Liver (tissue), 3 donors: ENCODE measurements at regions not wholly inside any gene's neighbourhood (a gene's known extent, or its start where the extent isn't known, plus 50 kb on each side); places are given as distances from the start of the nearest gene placed in this dataset.

Experiments used
- EGR1 ChIP-seq, 2 donors: IDR thresholded peaks; 2 replicates each; pipeline ENCODE4 v1.6.1; 2016 to 2018; ENCODE audit warnings: antibody characterized with exemption in 2 of 2, low read depth in 2 of 2
- FOXA2 ChIP-seq: IDR thresholded peaks from 2 replicates; pipeline ENCODE4 v1.6.1; 2016; ENCODE audit warnings: antibody characterized with exemption
- GABPA ChIP-seq, 2 donors: IDR thresholded peaks in 1 of 2; conservative IDR thresholded peaks in 1 of 2; 2 replicates each; pipeline ENCODE4 v1.6.1; 2016; ENCODE audit warnings: antibody characterized with exemption in 2 of 2, mild to moderate bottlenecking in 1 of 2, moderate library complexity in 1 of 2
- JUND ChIP-seq, 2 donors: IDR thresholded peaks; 2 replicates each; pipeline ENCODE4 v1.6.1; 2016; ENCODE audit warnings: antibody characterized with exemption in 2 of 2
- SP1 ChIP-seq: IDR thresholded peaks from 2 replicates; pipeline ENCODE4 v1.6.1; 2018; ENCODE audit warnings: antibody characterized with exemption, mild to moderate bottlenecking
- TAF1 ChIP-seq: conservative IDR thresholded peaks from 2 replicates; pipeline ENCODE4 v1.6.1; 2016; ENCODE audit warnings: antibody characterized with exemption, mild to moderate bottlenecking
- YY1 ChIP-seq: IDR thresholded peaks from 2 replicates; pipeline ENCODE4 v1.6.1; 2016; ENCODE audit warnings: antibody characterized with exemption, mild to moderate bottlenecking
- TF ChIP-seq, protein P1 (sequence below): fragments of 150-350 bp; IDR thresholded peaks from 2 replicates; pipeline ENCODE4 v1.5.1; 2017; ENCODE audit warnings: improper control_type of control experiment, low read depth, low read length; ENCODE audit not compliant: missing input control
- donor health status: healthy.
- donor health status: healthy.

DNA sequence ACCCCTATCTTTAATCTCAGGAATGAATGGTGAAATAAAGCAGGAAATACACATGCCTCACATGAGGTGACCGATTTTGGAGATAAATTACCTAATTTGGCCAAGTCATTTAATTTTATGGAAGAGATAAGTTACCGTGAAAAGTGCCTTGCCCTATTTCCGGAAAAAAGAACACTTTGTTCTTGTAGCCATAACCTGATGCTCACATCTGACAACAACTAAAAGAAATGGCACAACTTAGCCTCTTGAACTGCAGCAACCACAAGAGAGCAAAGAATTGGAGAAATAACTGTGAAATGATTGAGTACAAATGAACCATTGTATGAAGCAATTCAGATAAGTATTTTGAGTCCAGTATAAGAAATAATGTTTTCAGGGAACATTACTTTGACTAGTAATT lies 628.1 kb upstream of the TYRP1 start:
- TF ChIP-seq SP1 (no peak), FOXA2 (no peak), YY1 (no peak), EGR1 (IDR thresholded peaks at IDR 0.05; ENCODE audit: low read depth in 2 of 2) (no peak), JUND (IDR thresholded peaks at IDR 0.05) (no peak), GABPA (IDR thresholded peaks at IDR 0.05 in 1 of 2, conservative IDR thresholded peaks at IDR 0.05 in 1 of 2) (no peak), TAF1 (no peak)
- TF ChIP-seq, protein P1, sequence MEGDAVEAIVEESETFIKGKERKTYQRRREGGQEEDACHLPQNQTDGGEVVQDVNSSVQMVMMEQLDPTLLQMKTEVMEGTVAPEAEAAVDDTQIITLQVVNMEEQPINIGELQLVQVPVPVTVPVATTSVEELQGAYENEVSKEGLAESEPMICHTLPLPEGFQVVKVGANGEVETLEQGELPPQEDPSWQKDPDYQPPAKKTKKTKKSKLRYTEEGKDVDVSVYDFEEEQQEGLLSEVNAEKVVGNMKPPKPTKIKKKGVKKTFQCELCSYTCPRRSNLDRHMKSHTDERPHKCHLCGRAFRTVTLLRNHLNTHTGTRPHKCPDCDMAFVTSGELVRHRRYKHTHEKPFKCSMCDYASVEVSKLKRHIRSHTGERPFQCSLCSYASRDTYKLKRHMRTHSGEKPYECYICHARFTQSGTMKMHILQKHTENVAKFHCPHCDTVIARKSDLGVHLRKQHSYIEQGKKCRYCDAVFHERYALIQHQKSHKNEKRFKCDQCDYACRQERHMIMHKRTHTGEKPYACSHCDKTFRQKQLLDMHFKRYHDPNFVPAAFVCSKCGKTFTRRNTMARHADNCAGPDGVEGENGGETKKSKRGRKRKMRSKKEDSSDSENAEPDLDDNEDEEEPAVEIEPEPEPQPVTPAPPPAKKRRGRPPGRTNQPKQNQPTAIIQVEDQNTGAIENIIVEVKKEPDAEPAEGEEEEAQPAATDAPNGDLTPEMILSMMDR = no peak
